Osteoblast (primary cell): ENCODE measurements at regions not wholly inside any gene's neighbourhood (a gene's known extent, or its start where the extent isn't known, plus 50 kb on each side); places are given as distances from the start of the nearest gene placed in this dataset.

Experiments used
- DNase-seq: peaks from one replicate; pipeline ENCODE4 v3.0.0; 2011; ENCODE audit warnings: low spot score, mixed read lengths; ENCODE audit not compliant: insufficient read length; ENCODE audit errors: missing footprints
- H2AFZ ChIP-seq: 2 replicates; pipeline ENCODE4 v1.6.0; 2011; ENCODE audit warnings: mild to moderate bottlenecking, low read length
- H3K27ac ChIP-seq: 2 replicates; pipeline ENCODE4 v1.5.1; 2011; ENCODE audit warnings: mild to moderate bottlenecking, low read depth, low read length, moderate library complexity
- H3K27me3 ChIP-seq: 2 replicates; pipeline ENCODE4 v1.6.0; 2012; ENCODE audit warnings: mild to moderate bottlenecking, control low read depth, inconsistent platforms, low read length, moderate library complexity; ENCODE audit not compliant: insufficient read depth
- H3K36me3 ChIP-seq: 2 replicates; pipeline ENCODE4 v1.5.1; 2011; ENCODE audit warnings: mild to moderate bottlenecking, low read length, control low read depth, moderate library complexity; ENCODE audit not compliant: insufficient read depth
- H3K4me1 ChIP-seq: 2 replicates; pipeline ENCODE4 v1.5.1; 2011; ENCODE audit warnings: mild to moderate bottlenecking, low read length, control low read depth, moderate library complexity; ENCODE audit not compliant: insufficient read depth
- H3K4me2 ChIP-seq: 2 replicates; pipeline ENCODE4 v1.6.0; 2011; ENCODE audit warnings: mild to moderate bottlenecking, low read length; ENCODE audit not compliant: insufficient read depth
- H3K4me3 ChIP-seq: fragments of 200-600 bp; sonication (generic); 3 replicates; pipeline ENCODE4 v1.5.1; 2012; ENCODE audit warnings: mild to moderate bottlenecking, low read length, inconsistent platforms; ENCODE audit not compliant: insufficient read depth
- H3K79me2 ChIP-seq: 2 replicates; pipeline ENCODE4 v1.6.0; 2012; ENCODE audit warnings: mild to moderate bottlenecking, low read length, control low read depth, inconsistent platforms; ENCODE audit not compliant: insufficient read depth
- H3K9me3 ChIP-seq: 2 replicates; pipeline ENCODE4 v1.5.1; 2011; ENCODE audit warnings: low read depth, low read length, control low read depth
- H4K20me1 ChIP-seq: 2 replicates; pipeline ENCODE4 v1.6.0; 2012; ENCODE audit warnings: mild to moderate bottlenecking, low read length, control low read depth; ENCODE audit not compliant: insufficient read depth
- CTCF ChIP-seq: IDR thresholded peaks from 2 replicates; pipeline ENCODE4 v1.5.1; 2011; ENCODE audit warnings: mild to moderate bottlenecking, low read depth, low read length, moderate library complexity; ENCODE audit errors: extremely low read depth

- no peaks in the 10 kb centered on the region for H3K4me1 ChIP-seq
- H2AFZ ChIP-seq = no peak overlapping the region
- no peaks in the 10 kb centered on the region for H4K20me1 ChIP-seq
- H3K36me3 ChIP-seq = no peaks in the 10 kb centered on the region
- no peaks in the 10 kb centered on the region for H3K79me2 ChIP-seq
- DNase-seq = no peak
- TF ChIP-seq CTCF = no peak
- no peak overlapping the region for H3K4me3 ChIP-seq
- H3K9me3 ChIP-seq = no peaks in the 10 kb centered on the region
- no peak overlapping the region for H3K4me2 ChIP-seq
- H3K27ac ChIP-seq = no peak overlapping the region
- no peaks in the 10 kb centered on the region for H3K27me3 ChIP-seq
Measured at GRCh38 chr13:69580255-69580654, 527.4 kb upstream of the ATXN8OS start.

GRCh38 chr13:69579351-69579750 lies 528.3 kb upstream of the ATXN8OS start:
- Histone ChIP-seq H3K79me2 (no peaks in the 10 kb centered on the region), H3K36me3 (no peaks in the 10 kb centered on the region), H3K4me1 (no peaks in the 10 kb centered on the region), H3K4me3 (no peak overlapping the region), H3K27me3 (no peaks in the 10 kb centered on the region), H2AFZ (no peak overlapping the region), H3K27ac (no peak overlapping the region), H3K9me3 (no peaks in the 10 kb centered on the region), H4K20me1 (no peaks in the 10 kb centered on the region), H3K4me2 (no peak overlapping the region)
- no peak for DNase-seq
- no peak for TF ChIP-seq CTCF

- H3K27ac ChIP-seq = no peak overlapping the region
- H3K79me2 ChIP-seq = no peaks in the 10 kb centered on the region
- no peak overlapping the region for H2AFZ ChIP-seq
- H3K36me3 ChIP-seq = no peaks in the 10 kb centered on the region
- H3K4me1 ChIP-seq = no peaks in the 10 kb centered on the region
- no peak overlapping the region for H3K4me3 ChIP-seq
- H3K4me2 ChIP-seq = no peak overlapping the region
- no peaks in the 10 kb centered on the region for H4K20me1 ChIP-seq
- DNase-seq = no peak
- no peaks in the 10 kb centered on the region for H3K27me3 ChIP-seq
- TF ChIP-seq CTCF = no peak
- H3K9me3 ChIP-seq = peaks cover 2% of the 10 kb centered on the region
Measured at GRCh38 chr13:69571606-69572323, 535.9 kb upstream of the ATXN8OS start.

GRCh38 chr13:69567514-69567913 lies 540.1 kb upstream of the ATXN8OS start:
- Histone ChIP-seq H2AFZ (no peak overlapping the region), H3K4me3 (no peak overlapping the region)
- no peak for TF ChIP-seq CTCF

More at GRCh38 chr13:69567514-69567913, 540.1 kb upstream of the ATXN8OS start:
- no peaks in the 10 kb centered on the region for H3K36me3 ChIP-seq
- DNase-seq = no peak
- H3K27me3 ChIP-seq = no peaks in the 10 kb centered on the region
- no peaks in the 10 kb centered on the region for H4K20me1 ChIP-seq
- peaks cover 4% of the 10 kb centered on the region for H3K9me3 ChIP-seq
- no peak overlapping the region for H3K4me2 ChIP-seq
- no peaks in the 10 kb centered on the region for H3K79me2 ChIP-seq
- H3K4me1 ChIP-seq = no peaks in the 10 kb centered on the region
- H3K27ac ChIP-seq = no peak overlapping the region
